ENCODE measurements at regions not wholly inside any gene's neighbourhood (a gene's known extent, or its start where the extent isn't known, plus 50 kb on each side); places are given as distances from the start of the nearest gene placed in this dataset.

GRCh38 chr3:101084404-101084803 lies 91.2 kb upstream of the ABI3BP start:
- DNase-seq (ENCODE audit: low read depth): peak; percentile 33

- no peak for DNase-seq (ENCODE audit: low read depth)
These were observed 88.8 kb upstream of the ABI3BP start for GRCh38 chr3:101081999-101082398.

- DNase-seq (ENCODE audit: low read depth): no peak
These were observed 88.2 kb upstream of the ABI3BP start for GRCh38 chr3:101081446-101081845.

- DNase-seq (ENCODE audit: low read depth): peak; percentile 92
These were observed 84.3 kb upstream of the ABI3BP start for GRCh38 chr3:101077361-101078011.

- DNase-seq (ENCODE audit: low read depth): no peak
These were observed 81.3 kb upstream of the ABI3BP start for GRCh38 chr3:101074518-101074917.

GRCh38 chr3:101072300-101072699 lies 79.1 kb upstream of the ABI3BP start:
- peak; percentile 95 for DNase-seq (ENCODE audit: low read depth)

GRCh38 chr3:101070799-101071121 lies 77.5 kb upstream of the ABI3BP start:
- DNase-seq (ENCODE audit: low read depth): no peak

- DNase-seq (ENCODE audit: low read depth): peak; percentile 49
These were observed 76.9 kb upstream of the ABI3BP start for GRCh38 chr3:101069901-101070798.

- no peak for DNase-seq (ENCODE audit: low read depth)
These were observed 75.8 kb upstream of the ABI3BP start for GRCh38 chr3:101068876-101069606.

- DNase-seq (ENCODE audit: low read depth): peak; percentile 76
These were observed 73.5 kb upstream of the ABI3BP start for GRCh38 chr3:101066711-101067129.

GRCh38 chr3:101065962-101066361 lies 72.7 kb upstream of the ABI3BP start:
- peak; percentile 97 for DNase-seq (ENCODE audit: low read depth)

GRCh38 chr3:101063401-101063800 lies 70.2 kb upstream of the ABI3BP start:
- DNase-seq (ENCODE audit: low read depth): no peak

GRCh38 chr3:101061312-101061711 lies 68.1 kb upstream of the ABI3BP start:
- no peak for DNase-seq (ENCODE audit: low read depth)

GRCh38 chr3:101050866-101051265 lies 57.6 kb upstream of the ABI3BP start:
- no peak for DNase-seq (ENCODE audit: low read depth)

GRCh38 chr3:101050046-101050445 lies 56.8 kb upstream of the ABI3BP start:
- no peak for DNase-seq (ENCODE audit: low read depth)

- DNase-seq (ENCODE audit: low read depth): no peak
These were observed 56.3 kb upstream of the ABI3BP start for GRCh38 chr3:101049532-101049931.

GRCh38 chr3:101043687-101044078 lies 50.5 kb upstream of the ABI3BP start:
- no peak for DNase-seq (ENCODE audit: low read depth)

- peak; percentile 68 for DNase-seq (ENCODE audit: low read depth)
These were observed 49.9 kb upstream of the ABI3BP start for GRCh38 chr3:101042996-101043686.

Data from renal cortical epithelial cell (primary cell).